HepG2 (cell line): ENCODE measurements at regions not wholly inside any gene's neighbourhood (a gene's known extent, or its start where the extent isn't known, plus 50 kb on each side); places are given as distances from the start of the nearest gene placed in this dataset.

Experiments used
- ATAC-seq: fragments of 200-7000 bp; cut with Tn5 transposase; 3 replicates; pipeline ENCODE4 v1.9.1; 2020; ENCODE audit warnings: mild to moderate bottlenecking, moderate library complexity
- BruUV-seq: library from RNA; stranded (reverse); fragments of 400-500 nt; replicated peaks from 2 replicates; lab custom pipeline; 2021; lab: Mats Ljungman, UMichigan
- CTCF ChIA-PET: fragments of 300-600 bp; formaldehyde crosslinking; extraction: SDS; loops from one replicate; lab custom pipeline; 2021; ENCODE audit warnings: low total read pairs, inconsistent platforms, low intra/inter-chr PET ratio; lab: Yijun Ruan, JAX
- POLR2A ChIA-PET: fragments of 350-600 bp; sonication (Branson Sonifier 250); formaldehyde crosslinking; loops from one replicate; lab custom pipeline; 2020; ENCODE audit warnings: antibody characterized with exemption, inconsistent platforms; lab: Yijun Ruan, JAX
- DNase-seq: peaks from one replicate; pipeline ENCODE4 v3.0.0-alpha.2; 2015; ENCODE audit warnings: low spot score
- FAIRE-seq: peaks from 3 replicates; lab custom pipeline; 2011; peaks lifted over from hg19 to GRCh38; lab: Jason Lieb, UNC
- H2AFZ ChIP-seq: one replicate; pipeline ENCODE4 v1.6.1; 2011; ENCODE audit warnings: low read length, inconsistent platforms
- H3K27ac ChIP-seq: fragments of 300-600 bp; 3 replicates; pipeline ENCODE4 v1.8.0; 2011; ENCODE audit warnings: mixed run types, mild to moderate bottlenecking, mixed read lengths, low read length, inconsistent platforms; ENCODE audit not compliant: insufficient read depth; ENCODE audit errors: extremely low read length
- H3K27me3 ChIP-seq, 2 experiments: fragments of 200-600 bp in 1 of 2; 2 replicates in 1 of 2; 3 replicates in 1 of 2; pipeline versions ENCODE4 v1.6.0 to v1.8.0; 2011; ENCODE audit warnings: low read length in 2 of 2, mild to moderate bottlenecking in 2 of 2, moderate library complexity in 2 of 2, inconsistent platforms in 1 of 2; ENCODE audit not compliant: insufficient read depth in 2 of 2, control insufficient read depth in 1 of 2
- H3K36me3 ChIP-seq, 2 experiments: fragments of 200-600 bp in 1 of 2; replicated peaks in 1 of 2; 2 replicates in 1 of 2; 3 replicates in 1 of 2; pipeline versions ENCODE4 v1.5.1 to v1.8.0; 2011; ENCODE audit warnings: low read length in 2 of 2, inconsistent platforms in 1 of 2; ENCODE audit not compliant: insufficient read depth in 2 of 2, control insufficient read depth in 1 of 2
- H3K4me1 ChIP-seq: 2 replicates; pipeline ENCODE4 v1.5.1; 2012; ENCODE audit warnings: low read length, inconsistent platforms; ENCODE audit not compliant: insufficient read depth
- H3K4me2 ChIP-seq: 2 replicates; pipeline ENCODE4 v1.6.0; 2011; ENCODE audit warnings: low read depth, low read length, inconsistent platforms
- H3K4me3 ChIP-seq, 3 experiments: fragments of 200-600 bp in 1 of 3; sonication (generic), shearing (Covaris generic) in 1 of 3; replicated peaks in 1 of 3; 2 replicates each; pipeline ENCODE4 v1.5.1; 2011 to 2016; ENCODE audit warnings: low read length in 3 of 3, inconsistent platforms in 2 of 3, low read depth in 2 of 3, mild to moderate bottlenecking in 2 of 3, control low read depth in 1 of 3, mixed read lengths in 1 of 3; ENCODE audit not compliant: insufficient read depth in 1 of 3
- H3K79me2 ChIP-seq: one replicate; pipeline ENCODE4 v1.6.1; 2011; ENCODE audit warnings: low read length, inconsistent platforms; ENCODE audit not compliant: insufficient read depth
- H3K9ac ChIP-seq: 2 replicates; pipeline ENCODE4 v1.6.0; 2011; ENCODE audit warnings: mild to moderate bottlenecking, low read depth, low read length, inconsistent platforms; ENCODE audit not compliant: insufficient read depth
- H3K9me3 ChIP-seq: 2 replicates; pipeline ENCODE4 v1.5.1; 2012; ENCODE audit warnings: mild to moderate bottlenecking, low read length
- H4K20me1 ChIP-seq: 2 replicates; pipeline ENCODE4 v1.6.0; 2011; ENCODE audit warnings: inconsistent platforms, mild to moderate bottlenecking, low read length, moderate library complexity; ENCODE audit not compliant: insufficient read depth
- AGO2 ChIP-seq: fragments of 200-400 bp; formaldehyde crosslinking; optimal IDR thresholded peaks from 2 replicates; pipeline ENCODE3; 2017; ENCODE audit warnings: mild to moderate bottlenecking, low read depth, low read length, moderate library complexity
- ELK4 ChIP-seq: sonication (generic); formaldehyde crosslinking; IDR thresholded peaks from 2 replicates; pipeline ENCODE4 v1.9.0; 2021; ENCODE audit warnings: missing genetic modification reagents, borderline replicate concordance
- EP300 ChIP-seq, 3 experiments: sonication (generic) in 1 of 3; formaldehyde crosslinking in 1 of 3; IDR thresholded peaks; 2 replicates each; pipeline versions ENCODE4 v1.5.1 to v1.6.1; 2011 to 2020; ENCODE audit warnings: low read depth in 2 of 3, low read length in 2 of 3, borderline replicate concordance in 1 of 3, improper control_type of control experiment in 1 of 3, mild to moderate bottlenecking in 1 of 3, missing genetic modification reagents in 1 of 3, moderate library complexity in 1 of 3
- GATA4 ChIP-seq: sonication (generic); IDR thresholded peaks from 2 replicates; pipeline ENCODE4 v1.6.1; 2016; ENCODE audit warnings: antibody characterized with exemption, low read depth, borderline replicate concordance
- HCFC1 ChIP-seq: fragments of 150-350 bp; IDR thresholded peaks from 2 replicates; pipeline ENCODE4 v1.6.1; 2014; ENCODE audit warnings: low read depth, low read length
- MXD1 ChIP-seq: sonication (generic); formaldehyde crosslinking; IDR thresholded peaks from 2 replicates; pipeline ENCODE4 v1.4.0; 2020; ENCODE audit warnings: mild to moderate bottlenecking, missing genetic modification reagents
- NR2F1 ChIP-seq, 2 experiments: fragments of 450-650 bp in 1 of 2; formaldehyde crosslinking in 1 of 2; IDR thresholded peaks; 2 replicates each; pipeline versions ENCODE4 v1.5.0 to v1.6.1; 2016 to 2020; ENCODE audit warnings: mild to moderate bottlenecking in 1 of 2, missing compliant biosample characterization in 1 of 2, missing genetic modification reagents in 1 of 2, moderate library complexity in 1 of 2
- U2AF2 ChIP-seq: fragments of 200-400 bp; formaldehyde crosslinking; IDR thresholded peaks from 2 replicates; pipeline ENCODE4 v1.6.1; 2017; ENCODE audit warnings: low read depth, mild to moderate bottlenecking, low read length
- ZNF460 ChIP-seq: sonication (generic); formaldehyde crosslinking; IDR thresholded peaks from 2 replicates; pipeline ENCODE4 v1.5.1; 2020; ENCODE audit warnings: missing genetic modification reagents, mild to moderate bottlenecking, borderline replicate concordance
- ZSCAN21 ChIP-seq: sonication (generic); formaldehyde crosslinking; IDR thresholded peaks from 2 replicates; pipeline ENCODE4 v1.8.0; 2022; ENCODE audit warnings: mild to moderate bottlenecking, missing genetic modification reagents, moderate library complexity, borderline replicate concordance
- WGBS: methylation state at CpG from one replicate; pipeline ENCODE4 v1.1.6; 2017; ENCODE audit warnings: low lambda C conversion rate; 5-methylcytosine and 5-hydroxymethylcytosine counted together
- in situ Hi-C: cut with HindIII; loops from 2 replicates; pipeline ENCODE4 v1.10.0; 2017; ENCODE audit warnings: low pct_unique_long_range_greater_than_20kb; ENCODE audit not compliant: extremely low pct_ligation_motif_present
- intact Hi-C: fragments of 100-400 bp; cut with micrococcal nuclease; formaldehyde crosslinking; loops from one replicate; pipeline ENCODE4 v1.10.0; 2022; ENCODE audit not compliant: unreplicated experiment
- TF ChIP-seq, protein P1 (sequence below): sonication (generic); formaldehyde crosslinking; IDR thresholded peaks from 2 replicates; pipeline ENCODE4 v1.9.0; 2021; ENCODE audit warnings: missing genetic modification reagents, mild to moderate bottlenecking, borderline replicate concordance

DNA sequence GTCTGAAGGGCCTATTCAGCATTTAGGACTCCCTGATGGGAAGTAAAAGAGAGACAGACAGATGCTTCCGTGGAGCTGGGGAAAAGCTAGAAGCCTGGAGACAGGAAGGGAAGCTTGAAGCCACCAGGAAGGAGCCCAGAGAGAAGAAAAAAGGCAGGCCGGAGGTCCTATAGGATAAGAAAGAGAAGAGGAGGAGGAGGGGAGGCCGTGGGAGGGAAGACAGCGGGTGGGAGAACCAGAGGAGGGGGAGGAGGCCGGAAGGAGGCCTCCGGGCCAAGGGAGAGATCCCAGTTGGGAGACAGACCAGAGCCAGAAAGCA lies 107.1 kb upstream of the PKDCC start:
- FAIRE-seq (no peak), ATAC-seq (no peak), DNase-seq (no peak)
- 42% methylated on average over 6 of the region's 6 CpGs for WGBS
- CTCF ChIA-PET, result no interaction called here
- no peak overlapping the region for H3K27ac ChIP-seq
- no peaks in the 10 kb centered on the region for H3K79me2 ChIP-seq
- no peak overlapping the region for H3K4me2 ChIP-seq
- H3K4me1 ChIP-seq, result no peaks in the 10 kb centered on the region
- H3K9ac ChIP-seq, result no peak overlapping the region
- in situ Hi-C loops (no loop called here), intact Hi-C loops (no loop called here)
- no peaks in the 10 kb centered on the region for H4K20me1 ChIP-seq
- no peaks in the 10 kb centered on the region for H3K9me3 ChIP-seq
- H3K4me3 ChIP-seq, result no peak overlapping the region
- no TSS peak for BruUV-seq
- 0 out of 5 replicates have a peak, but pooled peaks cover 0 to 22% of the 10 kb centered on the region in 2 experiments for H3K27me3 ChIP-seq
- H3K36me3 ChIP-seq, result no peaks in the 10 kb centered on the region
- no peak overlapping the region for H2AFZ ChIP-seq
- POLR2A ChIA-PET, result no interaction called here
- TF ChIP-seq, protein P1, sequence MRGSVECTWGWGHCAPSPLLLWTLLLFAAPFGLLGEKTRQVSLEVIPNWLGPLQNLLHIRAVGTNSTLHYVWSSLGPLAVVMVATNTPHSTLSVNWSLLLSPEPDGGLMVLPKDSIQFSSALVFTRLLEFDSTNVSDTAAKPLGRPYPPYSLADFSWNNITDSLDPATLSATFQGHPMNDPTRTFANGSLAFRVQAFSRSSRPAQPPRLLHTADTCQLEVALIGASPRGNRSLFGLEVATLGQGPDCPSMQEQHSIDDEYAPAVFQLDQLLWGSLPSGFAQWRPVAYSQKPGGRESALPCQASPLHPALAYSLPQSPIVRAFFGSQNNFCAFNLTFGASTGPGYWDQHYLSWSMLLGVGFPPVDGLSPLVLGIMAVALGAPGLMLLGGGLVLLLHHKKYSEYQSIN (CRISPR knock-in tag), result no peak
- no peak for TF ChIP-seq U2AF2
- TF ChIP-seq AGO2, result no peak
- TF ChIP-seq, all 625 proteins: peak for 0

GRCh38 chr2:41941831-41942230 lies 106.0 kb upstream of the PKDCC start:
- CTCF ChIA-PET, result no interaction called here
- H3K9me3 ChIP-seq, result no peaks in the 10 kb centered on the region
- FAIRE-seq (no peak), ATAC-seq (no peak), DNase-seq (no peak)
- WGBS, result 73% methylated on average over 3 of the region's 3 CpGs
- no peaks in the 10 kb centered on the region for H3K36me3 ChIP-seq
- intact Hi-C loops, result no loop called here
- TF ChIP-seq MXD1 (CRISPR knock-in tag), result no peak
- TF ChIP-seq ZNF460 (CRISPR knock-in tag), result no peak
- no peak for TF ChIP-seq HCFC1
- TF ChIP-seq EP300 (IDR thresholded peaks at IDR 0.05; ENCODE audit: low read depth in 2 of 2, low read length in 2 of 2), result no peak
- no peak for TF ChIP-seq EP300 (CRISPR knock-in tag; IDR thresholded peaks at IDR 0.05; ENCODE audit: borderline replicate concordance)
- no peak for TF ChIP-seq GATA4
- no peak for TF ChIP-seq NR2F1 (CRISPR knock-in tag; IDR thresholded peaks at IDR 0.05)
- TF ChIP-seq ELK4 (CRISPR knock-in tag), result no peak
- TF ChIP-seq ZSCAN21 (CRISPR knock-in tag), result no peak
- H3K4me2 ChIP-seq, result no peak overlapping the region
- no peak overlapping the region for H2AFZ ChIP-seq
- H3K79me2 ChIP-seq, result no peaks in the 10 kb centered on the region
- H3K9ac ChIP-seq, result no peak overlapping the region
- H3K4me3 ChIP-seq, result no peak overlapping the region
- no peaks in the 10 kb centered on the region for H3K4me1 ChIP-seq
- no peak overlapping the region for H3K27ac ChIP-seq
- BruUV-seq, result no TSS peak
- POLR2A ChIA-PET, result no interaction called here
- H3K27me3 ChIP-seq, result peaks cover 0 to 22% of the 10 kb centered on the region in 2 experiments; a peak in 1 of 5 replicates
- no peaks in the 10 kb centered on the region for H4K20me1 ChIP-seq
- in situ Hi-C loops, result no loop called here
